Neural progenitor cell (in vitro differentiated cells): ENCODE measurements at regions not wholly inside any gene's neighbourhood (a gene's known extent, or its start where the extent isn't known, plus 50 kb on each side); places are given as distances from the start of the nearest gene placed in this dataset.

Experiments used
- DNase-seq: peaks from one replicate; pipeline ENCODE4 v3.0.0-alpha.2; 2016; ENCODE audit warnings: low spot score
- H2AFZ ChIP-seq: fragments of 200-600 bp; sonication (generic); replicated peaks from 2 replicates; pipeline ENCODE4 v1.6.1; 2016; ENCODE audit warnings: antibody characterized with exemption
- H3F3A ChIP-seq: fragments of 200-600 bp; sonication (generic); 2 replicates; pipeline ENCODE4 v1.6.1; 2016; ENCODE audit warnings: antibody characterized with exemption, low read depth
- H3K27ac ChIP-seq: fragments of 200-600 bp; sonication (generic); 2 replicates; pipeline ENCODE4 v1.5.1; 2016; ENCODE audit warnings: mild to moderate bottlenecking
- H3K27me3 ChIP-seq: fragments of 200-600 bp; sonication (generic); 2 replicates; pipeline ENCODE4 v1.6.1; 2016; ENCODE audit warnings: mild to moderate bottlenecking, moderate library complexity
- H3K36me3 ChIP-seq: fragments of 200-600 bp; sonication (generic); 2 replicates; pipeline ENCODE4 v1.5.1; 2016
- H3K4me1 ChIP-seq: fragments of 200-600 bp; sonication (generic); 2 replicates; pipeline ENCODE4 v1.6.1; 2016; ENCODE audit warnings: mixed run types
- H3K4me2 ChIP-seq: fragments of 200-600 bp; sonication (generic); 2 replicates; pipeline ENCODE4 v1.6.1; 2016
- H3K4me3 ChIP-seq: fragments of 200-600 bp; sonication (generic); 2 replicates; pipeline ENCODE4 v1.5.1; 2016
- H3K79me2 ChIP-seq: fragments of 200-600 bp; sonication (generic); 2 replicates; pipeline ENCODE4 v1.6.1; 2016; ENCODE audit warnings: low read depth
- H3K9ac ChIP-seq: fragments of 200-600 bp; sonication (generic); 2 replicates; pipeline ENCODE4 v1.6.1; 2016
- H3K9me3 ChIP-seq: fragments of 200-600 bp; sonication (generic); 2 replicates; pipeline ENCODE4 v1.5.1; 2016; ENCODE audit warnings: low read depth
- H4K20me1 ChIP-seq: fragments of 200-600 bp; sonication (generic); 2 replicates; pipeline ENCODE4 v1.6.1; 2016; ENCODE audit warnings: low read depth
- H3K27ac Mint-ChIP-seq: 3 replicates; pipeline ENCODE4 v1.8.0; 2021; ENCODE audit warnings: mixed read lengths
- H3K27me3 Mint-ChIP-seq: 2 replicates; pipeline ENCODE4 v1.8.0; 2022; ENCODE audit warnings: low read depth, mild to moderate bottlenecking, inconsistent platforms, moderate library complexity, mixed read lengths; ENCODE audit not compliant: insufficient read depth
- H3K36me3 Mint-ChIP-seq: 3 replicates; pipeline ENCODE4 v1.8.0; 2021; ENCODE audit warnings: mixed read lengths
- H3K4me1 Mint-ChIP-seq: 3 replicates; pipeline ENCODE4 v1.8.0; 2021; ENCODE audit warnings: mixed read lengths
- H3K4me3 Mint-ChIP-seq: 3 replicates; pipeline ENCODE4 v1.8.0; 2021; ENCODE audit warnings: mild to moderate bottlenecking, moderate library complexity, mixed read lengths
- H3K9me3 Mint-ChIP-seq: 3 replicates; pipeline ENCODE4 v1.8.0; 2020; ENCODE audit warnings: mixed read lengths
- EZH2 ChIP-seq: fragments of 200-600 bp; sonication (generic); IDR thresholded peaks from 2 replicates; pipeline ENCODE4 v1.6.1; 2017; ENCODE audit warnings: antibody characterized with exemption, mild to moderate bottlenecking, moderate library complexity
- EZH2phosphoT487 ChIP-seq: fragments of 200-600 bp; sonication (generic); IDR thresholded peaks from 2 replicates; pipeline ENCODE4 v1.6.1; 2017; ENCODE audit warnings: antibody characterized with exemption
- TF ChIP-seq, protein P1 (sequence below): fragments of 200-600 bp; sonication (generic); IDR thresholded peaks from 2 replicates; pipeline ENCODE4 v1.5.1; 2017; ENCODE audit warnings: antibody characterized with exemption, mild to moderate bottlenecking

DNA sequence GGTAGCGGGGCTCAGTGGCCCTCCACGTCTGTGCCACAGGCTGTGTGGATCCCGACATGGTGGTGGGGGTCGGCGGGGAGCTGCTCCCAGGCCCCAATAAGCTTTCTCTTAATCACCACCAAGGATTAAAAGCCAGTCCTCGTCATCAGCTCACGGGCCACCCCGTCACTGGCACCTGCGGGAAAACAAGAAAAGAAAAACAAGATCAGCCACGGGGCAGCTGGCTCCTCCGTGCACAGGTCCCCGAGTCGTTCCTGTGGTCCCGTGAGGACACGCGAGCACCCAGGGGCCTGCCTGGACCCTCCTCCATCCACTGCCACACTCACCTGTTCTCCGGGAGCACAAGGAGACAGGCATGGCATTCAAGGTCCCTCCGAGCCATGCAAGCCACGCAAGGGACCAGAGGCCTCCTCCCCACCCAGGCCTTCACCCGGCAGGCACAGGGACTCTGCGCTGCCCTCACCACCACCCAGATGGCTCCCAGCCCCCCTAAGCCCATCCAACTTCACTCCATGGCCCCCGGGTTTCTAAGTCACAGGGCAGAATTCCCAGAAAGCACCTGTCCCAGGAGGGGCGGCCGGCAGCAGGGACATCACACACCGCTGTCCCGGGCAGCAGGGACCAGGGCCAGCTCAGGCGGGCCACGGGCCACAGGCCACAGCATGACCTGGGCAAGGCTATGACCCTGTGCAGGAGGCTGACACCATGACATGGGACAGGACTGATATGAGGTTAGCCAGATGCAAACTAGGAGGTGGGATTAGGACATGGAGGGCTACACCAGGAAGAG lies 72.0 kb downstream of the NCOR2 start:
- Histone ChIP-seq H3K79me2 (peaks cover 87% of the 10 kb centered on the region), H3K4me3 (no peak overlapping the region), H3F3A (peaks cover 3% of the 10 kb centered on the region), H3K9me3 (no peaks in the 10 kb centered on the region), H4K20me1 (peaks cover 92% of the 10 kb centered on the region), H3K4me2 (no peak overlapping the region), H3K4me1 (peaks cover 9% of the 10 kb centered on the region), H3K9ac (no peak overlapping the region), H3K27ac (no peak overlapping the region), H3K27me3 (no peaks in the 10 kb centered on the region), H2AFZ (no peak overlapping the region), H3K36me3 (no peaks in the 10 kb centered on the region)
- TF ChIP-seq, protein P1, sequence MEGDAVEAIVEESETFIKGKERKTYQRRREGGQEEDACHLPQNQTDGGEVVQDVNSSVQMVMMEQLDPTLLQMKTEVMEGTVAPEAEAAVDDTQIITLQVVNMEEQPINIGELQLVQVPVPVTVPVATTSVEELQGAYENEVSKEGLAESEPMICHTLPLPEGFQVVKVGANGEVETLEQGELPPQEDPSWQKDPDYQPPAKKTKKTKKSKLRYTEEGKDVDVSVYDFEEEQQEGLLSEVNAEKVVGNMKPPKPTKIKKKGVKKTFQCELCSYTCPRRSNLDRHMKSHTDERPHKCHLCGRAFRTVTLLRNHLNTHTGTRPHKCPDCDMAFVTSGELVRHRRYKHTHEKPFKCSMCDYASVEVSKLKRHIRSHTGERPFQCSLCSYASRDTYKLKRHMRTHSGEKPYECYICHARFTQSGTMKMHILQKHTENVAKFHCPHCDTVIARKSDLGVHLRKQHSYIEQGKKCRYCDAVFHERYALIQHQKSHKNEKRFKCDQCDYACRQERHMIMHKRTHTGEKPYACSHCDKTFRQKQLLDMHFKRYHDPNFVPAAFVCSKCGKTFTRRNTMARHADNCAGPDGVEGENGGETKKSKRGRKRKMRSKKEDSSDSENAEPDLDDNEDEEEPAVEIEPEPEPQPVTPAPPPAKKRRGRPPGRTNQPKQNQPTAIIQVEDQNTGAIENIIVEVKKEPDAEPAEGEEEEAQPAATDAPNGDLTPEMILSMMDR: no peak
- no peak for TF ChIP-seq EZH2
- no peak for TF ChIP-seq EZH2phosphoT487
- Mint-ChIP-seq H3K27me3 (no peaks in the 10 kb centered on the region), H3K27ac (no peak overlapping the region), H3K9me3 (no peaks in the 10 kb centered on the region), H3K4me1 (peaks cover 37% of the 10 kb centered on the region), H3K36me3 (peaks cover 2% of the 10 kb centered on the region), H3K4me3 (no peak overlapping the region)
- DNase-seq: no peak

DNA sequence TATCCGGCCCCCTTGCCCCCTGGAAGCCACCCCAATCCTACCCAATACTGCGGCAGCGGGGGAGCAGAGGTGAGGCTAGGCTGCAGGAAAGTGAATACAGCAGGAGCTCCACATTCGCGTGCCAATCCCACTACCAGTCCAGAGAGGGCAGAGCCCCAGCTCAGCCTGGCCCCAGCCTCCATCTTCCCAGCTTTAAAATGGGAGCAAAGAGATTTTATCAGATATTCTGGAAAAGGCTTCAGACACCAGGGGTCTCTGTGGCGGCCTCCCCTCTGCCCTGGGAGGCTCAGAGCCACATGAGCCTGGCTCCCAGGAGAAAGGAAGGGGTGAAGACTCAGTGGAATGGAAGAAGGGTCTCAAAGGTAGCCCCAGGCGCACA lies 72.7 kb downstream of the NCOR2 start:
- peaks cover 34% of the 10 kb centered on the region for H3K4me1 Mint-ChIP-seq
- H3K27me3 Mint-ChIP-seq: no peaks in the 10 kb centered on the region
- H3K9me3 Mint-ChIP-seq: no peaks in the 10 kb centered on the region
- no peak overlapping the region for H3K27ac ChIP-seq
- no peak overlapping the region for H3K4me3 ChIP-seq
- no peak overlapping the region for H3K9ac ChIP-seq
- H3K36me3 ChIP-seq: no peaks in the 10 kb centered on the region
- no peaks in the 10 kb centered on the region for H3K9me3 ChIP-seq
- H3K27me3 ChIP-seq: no peaks in the 10 kb centered on the region
- no peak overlapping the region for H3K4me3 Mint-ChIP-seq
- H3K4me1 ChIP-seq: peaks cover 3% of the 10 kb centered on the region
- peaks cover 2% of the 10 kb centered on the region for H3K36me3 Mint-ChIP-seq
- no peak overlapping the region for H3K27ac Mint-ChIP-seq
- H3K79me2 ChIP-seq: peaks cover 86% of the 10 kb centered on the region
- H2AFZ ChIP-seq: no peak overlapping the region
- TF ChIP-seq EZH2 (no peak), EZH2phosphoT487 (no peak)
- TF ChIP-seq, protein P1: no peak
- no peaks in the 10 kb centered on the region for H3F3A ChIP-seq
- no peak overlapping the region for H3K4me2 ChIP-seq
- H4K20me1 ChIP-seq: peaks cover 92% of the 10 kb centered on the region
- DNase-seq: no peak

DNA sequence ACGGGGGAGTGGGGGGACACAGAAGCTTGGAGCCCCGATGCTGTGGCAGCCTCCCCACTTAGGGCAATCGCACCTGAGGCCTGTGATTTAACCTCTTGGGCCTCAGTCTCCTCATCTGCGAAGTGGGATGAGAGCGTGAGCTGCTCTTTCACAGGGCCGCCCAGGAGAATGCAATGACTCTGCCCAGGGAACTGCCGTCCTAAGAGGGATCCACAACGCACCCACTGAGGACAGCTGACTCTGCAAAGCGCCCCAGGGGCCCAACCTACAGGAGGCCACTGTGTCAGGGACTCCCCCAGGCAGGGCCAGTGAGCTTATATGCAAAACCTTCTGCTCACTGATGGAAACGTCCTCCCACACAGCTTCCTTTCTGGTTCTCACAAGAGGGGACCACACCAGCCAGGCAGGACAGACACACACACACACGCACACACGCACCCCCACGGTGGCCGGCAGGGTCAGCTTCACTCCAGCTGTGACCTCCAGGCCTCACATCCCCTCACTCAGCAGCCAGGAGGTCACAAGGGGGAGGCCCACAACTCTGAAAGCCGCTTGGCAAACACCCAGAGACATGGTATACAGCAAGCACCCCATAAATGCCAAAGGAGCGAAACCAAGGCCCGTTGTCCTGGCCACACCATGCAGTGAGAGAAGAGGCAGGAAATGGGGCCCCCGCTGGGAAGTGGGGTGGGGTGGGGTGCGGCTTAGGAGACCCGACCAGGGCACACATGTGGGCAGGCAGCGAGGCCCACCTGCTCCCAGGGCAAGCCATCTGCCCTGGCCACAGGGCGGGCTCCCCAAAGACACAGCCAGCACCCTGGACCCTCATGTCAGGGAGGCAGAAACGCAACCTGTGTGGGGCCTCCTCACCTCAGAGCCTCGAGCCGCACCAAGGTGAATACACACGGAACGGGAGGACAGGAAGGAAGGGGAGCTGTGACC lies 73.3 kb downstream of the NCOR2 start:
- Histone ChIP-seq H3K4me1 (peaks cover 2% of the 10 kb centered on the region), H3K9me3 (no peaks in the 10 kb centered on the region), H3F3A (no peaks in the 10 kb centered on the region), H3K36me3 (no peaks in the 10 kb centered on the region), H2AFZ (no peak overlapping the region), H3K4me3 (no peak overlapping the region), H3K27me3 (no peaks in the 10 kb centered on the region), H4K20me1 (peaks cover 92% of the 10 kb centered on the region), H3K9ac (no peak overlapping the region), H3K79me2 (peaks cover 86% of the 10 kb centered on the region), H3K4me2 (no peak overlapping the region), H3K27ac (no peak overlapping the region)
- no peak overlapping the region for H3K27ac Mint-ChIP-seq
- no peaks in the 10 kb centered on the region for H3K9me3 Mint-ChIP-seq
- DNase-seq: no peak
- TF ChIP-seq EZH2: no peak
- TF ChIP-seq, protein P1: no peak
- TF ChIP-seq EZH2phosphoT487: no peak
- no peak overlapping the region for H3K4me3 Mint-ChIP-seq
- no peaks in the 10 kb centered on the region for H3K27me3 Mint-ChIP-seq
- H3K36me3 Mint-ChIP-seq: peaks cover 2% of the 10 kb centered on the region
- H3K4me1 Mint-ChIP-seq: peaks cover 27% of the 10 kb centered on the region
